ENCODE measurements at regions not wholly inside any gene's neighbourhood (a gene's known extent, or its start where the extent isn't known, plus 50 kb on each side); places are given as distances from the start of the nearest gene placed in this dataset.
A peak's percentile ranks its signal among the peaks of the same experiment; 100 is the strongest.

DNA sequence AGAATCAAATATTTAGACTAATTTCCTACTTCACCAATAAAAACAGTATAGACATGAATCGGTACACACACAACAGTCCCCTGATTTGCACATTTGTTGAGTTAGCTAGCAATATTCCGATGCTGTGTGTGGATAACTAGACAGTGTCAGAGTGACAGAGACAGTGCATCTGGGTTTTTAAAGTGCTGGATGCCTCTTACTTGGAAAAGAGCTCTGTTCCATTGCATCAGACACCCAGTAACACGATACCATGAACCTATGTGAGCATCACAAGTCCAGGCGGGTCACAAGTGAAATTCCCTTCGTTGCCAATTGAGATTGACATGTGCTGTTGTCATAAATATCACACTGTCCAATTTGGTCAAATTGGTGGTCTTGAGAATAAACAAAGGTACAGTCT lies 82.0 kb upstream of the ESRRG start:
- Histone ChIP-seq H4K5ac (ENCODE audit: low read depth, low read length) (no peak overlapping the region), H3K27me3 (ENCODE audit: control insufficient read depth, insufficient read depth, low read length) (no peaks in the 10 kb centered on the region), H4K20me1 (ENCODE audit: insufficient read depth, low read length) (no peaks in the 10 kb centered on the region), H3K4me3 (ENCODE audit: insufficient read depth, low read depth, low read length) (no peak overlapping the region), H3K79me1 (ENCODE audit: low read depth in 1 of 2, low read length in 2 of 2) (no peaks in the 10 kb centered on the region), H3K4me2 (ENCODE audit: low read depth, low read length) (no peak overlapping the region), H3K9me1 (ENCODE audit: insufficient read depth, low read length) (no peaks in the 10 kb centered on the region), H3K4me1 (ENCODE audit: control insufficient read depth, insufficient read depth, low read length) (no peaks in the 10 kb centered on the region), H4K8ac (ENCODE audit: low read depth in 2 of 2, low read length in 2 of 2) (no peak overlapping the region), H2AK5ac (ENCODE audit: low read depth, low read length) (no peak overlapping the region), H4K91ac (ENCODE audit: insufficient read depth, low read depth, low read length) (no peak overlapping the region; the same call in 1 of the 2 replicates), H3K4ac (ENCODE audit: low read depth, low read length) (no peak overlapping the region), H3K9ac (ENCODE audit: low read depth, low read length) (no peak overlapping the region), H3K18ac (ENCODE audit: low read depth, low read length) (no peak overlapping the region), H2AFZ (replicated peaks; ENCODE audit: low read length, poor library complexity) (no peak overlapping the region), H2BK120ac (ENCODE audit: low read depth, low read length) (no peak overlapping the region), H3K23ac (ENCODE audit: low read depth, low read length) (no peak overlapping the region), H3K9me3 (ENCODE audit: control insufficient read depth, insufficient read depth, low read length) (no peaks in the 10 kb centered on the region), H2BK5ac (ENCODE audit: low read depth, low read length, poor library complexity, severe bottlenecking) (no peak overlapping the region), H3K14ac (replicated peaks; ENCODE audit: low read depth, low read length) (no peak overlapping the region), H3K27ac (ENCODE audit: insufficient read depth, low read length) (no peak overlapping the region), H3K56ac (ENCODE audit: extremely low read depth, insufficient read depth, low read length) (no peak overlapping the region), H2AK9ac (replicated peaks; ENCODE audit: low read depth, low read length, poor library complexity) (no peak overlapping the region), H2BK20ac (ENCODE audit: low read depth, low read length) (no peak overlapping the region), H2BK15ac (ENCODE audit: low read depth, low read length) (no peak overlapping the region), H3K36me3 (ENCODE audit: control insufficient read depth, insufficient read depth, low read length) (no peaks in the 10 kb centered on the region)
- in situ Hi-C loops (cut with MboI; ENCODE audit: low sequenced_read_pairs), result no loop called here
- BruUV-seq (replicated peaks), result no TSS peak
- POLR2A ChIA-PET (ENCODE audit: unreplicated experiment), result no interaction called here
- no CpG with 5 or more reads among the region's 5 CpGs for WGBS, 2 experiments (ENCODE audit: extremely low coverage in 2 of 2, insufficient read length in 1 of 2)
- dilution Hi-C loops (cut with HindIII; ENCODE audit: low sequenced_read_pairs, unreplicated experiment), result no loop called here
- peak; percentile 36 for DNase-seq
- intact Hi-C loops (cut with micrococcal nuclease), result no loop called here
- CTCF ChIA-PET, result interaction anchor here (2.2 kb wide), 1 partner anchor 33 kb away, joined by 7 read pairs; no protein-coding TSS in a partner anchor
- TF ChIP-seq MAFK (IDR thresholded peaks at IDR 0.05; ENCODE audit: low read depth, low read length) (no peak), ELK1 (IDR thresholded peaks at IDR 0.05; ENCODE audit: borderline replicate concordance, low read depth, low read length) (no peak), MAZ (IDR thresholded peaks at IDR 0.05; ENCODE audit: borderline replicate concordance, low read depth, low read length) (no peak), BHLHE40 (IDR thresholded peaks at IDR 0.05; ENCODE audit: low read depth, low read length) (no peak), MXI1 (IDR thresholded peaks at IDR 0.05; ENCODE audit: borderline replicate concordance, low read depth, low read length) (no peak), RFX5 (IDR thresholded peaks at IDR 0.05; ENCODE audit: low read depth, low read length) (no peak), POLR2A (IDR thresholded peaks at IDR 0.05; ENCODE audit: low read depth, low read length) (no peak), NFE2L2 (IDR thresholded peaks at IDR 0.05; ENCODE audit: low read depth, low read length) (no peak), SMC3 (IDR thresholded peaks at IDR 0.05; ENCODE audit: low read depth, low read length) (no peak)
- TF ChIP-seq, protein P1, sequence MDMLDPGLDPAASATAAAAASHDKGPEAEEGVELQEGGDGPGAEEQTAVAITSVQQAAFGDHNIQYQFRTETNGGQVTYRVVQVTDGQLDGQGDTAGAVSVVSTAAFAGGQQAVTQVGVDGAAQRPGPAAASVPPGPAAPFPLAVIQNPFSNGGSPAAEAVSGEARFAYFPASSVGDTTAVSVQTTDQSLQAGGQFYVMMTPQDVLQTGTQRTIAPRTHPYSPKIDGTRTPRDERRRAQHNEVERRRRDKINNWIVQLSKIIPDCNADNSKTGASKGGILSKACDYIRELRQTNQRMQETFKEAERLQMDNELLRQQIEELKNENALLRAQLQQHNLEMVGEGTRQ (IDR thresholded peaks at IDR 0.05; ENCODE audit: low read depth, low read length), result no peak
- ATAC-seq (ENCODE audit: low read depth), result no peak

Measured in IMR-90 (cell line).